Renal pelvis (tissue), 1 donor: ENCODE measurements at regions not wholly inside any gene's neighbourhood (a gene's known extent, or its start where the extent isn't known, plus 50 kb on each side); places are given as distances from the start of the nearest gene placed in this dataset.
A peak's percentile ranks its signal among the peaks of the same experiment; 100 is the strongest.

Source experiments
- DNase-seq: peaks from one replicate; pipeline ENCODE4 v3.0.0-alpha.2; 2013

- no peak for DNase-seq
Observed at GRCh38 chr10:110434489-110435096, 63.1 kb upstream of the DUSP5 start.

DNA sequence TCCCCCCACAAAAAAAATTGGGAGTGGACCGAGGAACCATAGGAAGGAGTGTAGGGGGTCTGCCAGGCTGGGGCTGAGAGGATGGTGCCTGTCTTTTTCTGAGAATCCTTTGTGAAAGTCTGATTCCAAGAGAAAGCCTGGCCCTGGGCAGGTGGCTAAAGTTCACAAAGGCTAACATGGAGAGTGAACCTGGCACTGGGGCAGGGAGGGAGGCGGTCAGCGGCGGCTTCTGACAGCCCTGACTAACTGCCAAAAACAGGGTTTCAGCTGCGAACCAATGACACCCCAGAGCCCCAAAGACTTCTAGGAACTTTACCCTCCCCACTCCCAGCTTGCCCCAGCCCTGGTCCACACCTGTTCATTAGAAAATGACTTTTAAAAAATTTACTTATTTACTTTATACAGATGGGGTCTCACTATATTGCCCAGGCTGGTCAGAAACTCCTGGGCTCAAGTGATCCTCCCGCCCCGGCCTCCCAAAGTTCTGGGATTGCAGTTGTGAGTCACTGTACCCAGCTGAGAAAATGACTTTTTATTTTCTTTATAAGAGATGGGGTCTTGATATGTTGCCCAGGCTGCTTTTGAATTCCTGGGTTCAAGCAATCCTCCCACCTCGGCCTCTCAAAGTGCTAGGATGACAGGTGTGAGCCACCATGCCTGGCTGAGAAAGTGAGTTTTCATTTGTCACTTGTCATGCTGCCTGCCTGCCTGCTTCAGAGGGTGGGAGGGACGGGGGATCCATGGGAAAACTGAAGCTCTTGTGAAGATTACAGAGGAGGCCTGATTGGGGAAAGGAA is 61.0 kb upstream of the DUSP5 start:
- no peak for DNase-seq

- no peak for DNase-seq
Observed at GRCh38 chr10:110437351-110437605, 60.4 kb upstream of the DUSP5 start.

DNA sequence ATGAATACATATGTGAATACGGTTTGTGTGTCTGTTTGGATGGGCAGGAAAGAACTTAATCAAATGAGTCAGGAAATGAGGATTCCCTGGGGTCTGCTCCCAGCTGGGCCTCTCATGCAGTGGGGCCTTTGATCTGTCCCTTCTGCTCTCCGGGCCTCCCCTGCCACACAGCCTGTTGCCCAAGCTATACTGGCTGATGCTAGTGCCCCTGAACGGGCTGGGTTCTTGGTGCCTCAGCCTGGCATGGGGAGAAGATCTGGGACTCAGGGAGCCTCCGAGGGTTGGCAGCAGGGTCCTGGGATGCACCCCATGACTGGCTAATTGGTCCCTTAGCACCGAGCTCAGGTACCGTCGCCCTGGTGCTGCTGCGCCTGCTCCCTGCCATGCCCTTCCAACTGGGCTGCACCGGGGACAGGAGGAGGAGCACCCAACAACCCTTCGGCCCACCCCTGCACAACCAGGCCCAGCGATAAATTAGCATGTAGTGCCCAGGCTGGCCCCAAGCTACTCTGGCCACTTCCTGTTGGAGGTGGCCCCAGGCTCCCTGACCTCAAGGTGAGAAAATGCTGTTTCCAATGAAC is 59.9 kb upstream of the DUSP5 start:
- no peak for DNase-seq

- DNase-seq: no peak
Observed at GRCh38 chr10:110442746-110443145, 55.0 kb upstream of the DUSP5 start.

GRCh38 chr10:110443239-110444003 is 54.3 kb upstream of the DUSP5 start:
- DNase-seq: no peak

DNA sequence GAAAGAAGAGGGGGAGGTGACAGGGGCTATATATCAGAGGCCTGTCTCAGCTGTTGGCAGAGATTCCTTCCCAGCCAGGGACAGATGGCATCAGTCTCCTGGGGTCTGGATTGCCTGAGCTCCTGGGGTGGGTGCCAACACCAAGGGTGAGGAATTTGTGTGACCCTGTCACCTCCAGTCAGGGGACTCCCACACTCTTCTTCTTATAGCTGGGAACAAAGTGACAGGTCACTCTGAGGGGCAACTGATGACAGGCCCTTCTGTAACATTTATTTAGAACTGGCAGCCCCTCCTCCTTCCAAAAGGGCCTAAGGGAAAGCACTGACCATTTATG is 53.7 kb upstream of the DUSP5 start:
- DNase-seq: peak; percentile 78

DNA sequence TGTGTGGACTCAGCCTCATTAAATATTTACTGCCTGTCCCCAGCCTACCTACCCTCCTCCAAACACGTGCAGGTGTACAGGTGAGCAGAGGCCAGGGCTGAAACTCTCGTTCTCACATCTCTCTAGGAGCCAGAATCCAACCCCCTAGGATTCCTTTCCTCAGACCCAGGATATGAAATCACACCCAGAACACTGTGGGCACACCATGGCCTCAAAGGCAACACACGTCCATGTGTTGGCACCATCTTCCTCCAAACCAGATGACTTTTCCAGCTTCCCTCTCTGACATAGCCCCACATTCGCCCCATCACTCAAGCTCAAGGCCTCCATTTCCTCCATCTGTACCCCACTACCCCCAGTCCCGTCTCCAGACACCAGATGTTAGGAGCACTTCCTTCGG is 51.8 kb upstream of the DUSP5 start:
- DNase-seq: no peak

GRCh38 chr10:110446277-110446676 is 51.4 kb upstream of the DUSP5 start:
- no peak for DNase-seq

DNA sequence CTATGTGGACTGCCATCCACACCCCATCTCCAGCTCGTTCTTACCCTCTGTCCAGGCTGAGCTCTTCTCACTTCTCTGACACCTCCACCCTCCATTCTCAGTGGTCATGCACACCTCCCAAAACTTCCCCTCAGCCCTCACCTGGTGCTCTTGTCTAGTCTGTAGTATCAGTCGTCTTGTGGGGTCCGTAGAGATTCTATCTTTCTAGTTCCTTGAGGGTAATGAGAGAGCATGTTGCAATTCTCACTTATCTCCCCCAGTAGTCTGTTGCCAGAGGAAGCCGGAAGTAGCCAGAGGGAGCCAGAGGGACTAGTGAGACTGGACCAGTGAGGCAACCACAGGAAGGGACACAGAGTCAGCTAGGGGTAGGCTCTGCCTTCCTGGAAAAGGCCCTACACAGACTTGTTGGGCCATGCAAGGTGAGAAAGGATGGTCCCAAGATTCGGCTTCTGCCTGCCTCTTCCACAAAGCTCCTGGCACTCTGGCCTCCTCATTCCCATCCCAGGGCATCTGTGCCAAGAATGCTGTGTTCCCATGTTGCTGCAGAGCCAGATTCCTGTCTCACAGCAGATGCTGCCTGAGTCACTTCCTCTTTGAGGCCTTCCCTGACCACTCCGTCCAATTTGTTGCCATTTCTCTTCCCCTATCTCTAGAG is 50.6 kb upstream of the DUSP5 start:
- DNase-seq: no peak

- DNase-seq: no peak
Observed at GRCh38 chr10:110447886-110448285, 49.8 kb upstream of the DUSP5 start.
